HG03066 (cell line): ENCODE measurements at regions not wholly inside any gene's neighbourhood (a gene's known extent, or its start where the extent isn't known, plus 50 kb on each side); places are given as distances from the start of the nearest gene placed in this dataset.

Experiments
- ATAC-seq: cut with Tn5 transposase; IDR thresholded peaks from one replicate; pipeline ENCODE4 v1.9.1; 2021; ENCODE audit warnings: low read depth; ENCODE audit not compliant: unreplicated experiment

GRCh38 chr4:19925516-19925915 is 326.2 kb upstream of the SLIT2 start:
- no peak for ATAC-seq

GRCh38 chr4:19924761-19925160 is 326.9 kb upstream of the SLIT2 start:
- ATAC-seq = no peak

- no peak for ATAC-seq
Measured at GRCh38 chr4:19915276-19915675, 336.4 kb upstream of the SLIT2 start.

- ATAC-seq = no peak
Measured at GRCh38 chr4:19913650-19914049, 338.1 kb upstream of the SLIT2 start.

DNA sequence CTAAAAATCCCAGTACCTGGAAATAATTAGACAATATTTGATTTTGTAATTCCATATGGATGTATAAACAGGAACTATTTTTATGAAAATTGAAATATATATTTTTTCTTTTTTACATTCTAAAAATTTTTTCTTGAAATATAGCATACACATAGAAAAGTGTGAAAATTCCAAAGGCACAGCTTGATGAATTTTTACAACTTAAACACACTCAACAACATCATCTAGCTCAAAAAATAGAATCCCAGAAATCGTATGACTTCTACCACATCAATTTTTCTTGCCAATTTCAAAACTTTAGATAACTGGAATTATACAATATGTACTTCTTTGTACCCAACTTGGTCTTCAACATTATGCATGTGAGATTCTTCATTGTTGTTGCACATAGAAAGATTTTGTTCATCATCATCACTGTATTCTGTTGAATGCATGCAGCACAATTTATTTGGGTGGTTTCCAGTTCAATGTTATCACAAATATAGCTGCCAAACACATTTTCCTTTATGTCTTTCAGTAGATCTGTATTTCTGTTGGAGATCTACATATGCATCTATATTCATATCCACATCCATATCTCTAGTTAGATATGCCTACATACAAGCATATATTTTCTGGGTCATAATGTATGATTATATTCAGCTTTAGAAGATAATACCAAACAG is 340.7 kb upstream of the SLIT2 start:
- ATAC-seq = no peak

DNA sequence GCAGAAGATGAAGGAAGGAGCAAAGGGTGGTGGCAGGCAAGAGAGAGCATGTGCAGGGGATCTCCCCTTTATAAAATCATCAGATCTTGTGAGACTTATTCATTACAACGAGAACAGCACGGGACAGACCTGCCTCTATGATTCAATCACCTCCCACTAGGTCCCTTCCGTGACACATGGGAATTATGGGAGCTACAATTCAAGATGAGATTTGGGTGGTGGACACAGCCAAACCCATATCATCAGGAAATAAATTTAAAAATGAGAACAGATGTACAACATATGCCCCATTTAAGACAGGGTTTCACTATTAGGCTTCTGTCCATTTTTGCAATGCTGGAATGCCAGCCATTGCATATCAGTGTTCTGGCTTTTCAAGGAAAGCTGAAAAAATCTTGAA is 346.7 kb upstream of the SLIT2 start:
- no peak for ATAC-seq

DNA sequence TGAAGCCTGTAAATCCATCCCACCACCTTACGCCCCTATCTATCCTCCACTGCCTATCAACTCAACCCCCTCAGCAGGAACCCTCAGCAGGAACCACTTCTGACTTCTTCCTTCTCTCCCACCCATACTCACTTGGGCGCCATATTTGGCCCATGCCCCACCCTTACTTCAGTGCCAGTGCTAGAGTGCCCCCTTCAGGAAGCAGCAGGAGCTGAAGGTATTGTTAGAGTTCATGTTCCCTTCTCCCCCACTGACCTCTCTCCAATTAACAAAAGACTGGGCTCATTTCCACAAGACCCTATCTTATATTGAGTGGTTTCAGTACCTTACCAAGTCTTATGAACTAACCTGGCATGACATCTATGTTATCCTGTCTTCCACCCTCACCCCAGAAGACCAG is 363.1 kb upstream of the SLIT2 start:
- no peak for ATAC-seq

- ATAC-seq = no peak
Measured at GRCh38 chr4:19883841-19884240, 367.9 kb upstream of the SLIT2 start.

- ATAC-seq = no peak
Measured at GRCh38 chr4:19880206-19880605, 371.5 kb upstream of the SLIT2 start.

DNA sequence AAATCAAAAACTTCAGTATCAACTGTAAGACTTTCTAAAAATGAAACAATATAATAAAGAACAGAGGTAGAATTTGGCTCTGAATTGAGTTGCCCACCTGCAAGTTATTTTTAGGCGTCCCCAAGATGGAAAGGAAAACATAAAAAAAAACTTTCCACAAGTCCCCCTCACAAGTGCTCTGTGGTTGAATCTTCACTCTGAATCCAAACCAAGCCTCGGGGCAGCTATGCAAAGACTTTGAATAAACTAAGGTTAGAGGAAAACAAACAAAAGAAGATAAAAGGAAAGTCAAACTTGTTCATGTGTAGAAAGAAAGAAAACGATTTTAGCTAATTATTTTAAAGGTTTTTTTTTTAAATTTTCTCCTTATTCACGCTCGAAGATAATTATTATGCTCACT is 372.4 kb upstream of the SLIT2 start:
- no peak for ATAC-seq

GRCh38 chr4:19857991-19858390 is 393.7 kb upstream of the SLIT2 start:
- no peak for ATAC-seq

GRCh38 chr4:19857380-19857779 is 394.3 kb upstream of the SLIT2 start:
- ATAC-seq = no peak

GRCh38 chr4:19850909-19851308 is 400.8 kb upstream of the SLIT2 start:
- ATAC-seq = no peak

- no peak for ATAC-seq
Measured at GRCh38 chr4:19844446-19844845, 407.3 kb upstream of the SLIT2 start.

GRCh38 chr4:19842471-19842870 is 409.2 kb upstream of the SLIT2 start:
- ATAC-seq = no peak

- no peak for ATAC-seq
Measured at GRCh38 chr4:19838858-19839257, 412.8 kb upstream of the SLIT2 start.

GRCh38 chr4:19835429-19835828 is 416.3 kb upstream of the SLIT2 start:
- no peak for ATAC-seq

GRCh38 chr4:19832411-19832810 is 419.3 kb upstream of the SLIT2 start:
- ATAC-seq = no peak

DNA sequence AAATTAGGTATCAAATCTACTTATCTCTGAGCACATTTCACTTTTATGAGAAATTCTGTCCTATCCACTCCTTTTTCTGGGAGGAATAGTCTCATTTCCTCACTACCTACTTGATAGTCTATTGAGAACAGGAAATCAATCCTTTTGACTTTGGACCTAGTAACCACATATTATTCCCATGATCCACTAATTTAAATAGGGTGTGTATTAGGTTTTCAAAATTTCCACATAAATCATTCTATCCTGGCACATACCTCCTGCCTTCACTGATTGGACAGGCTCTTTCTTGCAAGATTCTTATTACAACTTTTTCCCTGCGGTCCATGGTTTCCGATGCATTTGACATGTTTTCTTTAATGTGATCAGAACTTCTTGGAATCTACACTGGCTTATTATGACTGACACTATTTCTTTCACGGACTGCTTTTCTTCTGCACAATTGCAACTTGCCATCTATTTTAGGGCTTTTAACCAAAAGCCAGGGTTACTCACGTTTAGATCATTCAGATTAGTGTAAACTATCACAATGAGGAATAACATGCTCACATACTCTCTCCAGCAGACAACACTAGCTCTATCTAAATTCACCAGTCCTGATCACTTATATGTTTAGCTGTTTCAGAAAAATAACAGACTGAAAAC is 419.9 kb upstream of the SLIT2 start:
- no peak for ATAC-seq

- ATAC-seq = no peak
Measured at GRCh38 chr4:19829101-19829500, 422.6 kb upstream of the SLIT2 start.

GRCh38 chr4:19823781-19824180 is 427.9 kb upstream of the SLIT2 start:
- no peak for ATAC-seq

- no peak for ATAC-seq
Measured at GRCh38 chr4:19819737-19820136, 432.0 kb upstream of the SLIT2 start.

GRCh38 chr4:19809989-19810388 is 441.7 kb upstream of the SLIT2 start:
- no peak for ATAC-seq
